BJ (cell line): ENCODE measurements at regions not wholly inside any gene's neighbourhood (a gene's known extent, or its start where the extent isn't known, plus 50 kb on each side); places are given as distances from the start of the nearest gene placed in this dataset.

Source experiments
- CTCF ChIA-PET: fragments of 350-600 bp; formaldehyde crosslinking; extraction: SDS; loops from one replicate; lab custom pipeline; 2021; ENCODE audit warnings: antibody characterized with exemption, inconsistent platforms; lab: Yijun Ruan, JAX
- POLR2A ChIA-PET: fragments of 300-600 bp; sonication (Branson Sonifier 250); formaldehyde crosslinking; extraction: SDS; loops from one replicate; lab custom pipeline; 2021; ENCODE audit warnings: antibody characterized with exemption; lab: Charles Lee
- DNase-seq: peaks from one replicate; pipeline ENCODE4 v3.0.0-alpha.2; 2011; ENCODE audit warnings: low read depth
- H3K27me3 ChIP-seq: 2 replicates; pipeline ENCODE4 v1.6.0; 2011; ENCODE audit warnings: low read length; ENCODE audit not compliant: control insufficient read depth, insufficient read depth
- H3K36me3 ChIP-seq: 2 replicates; pipeline ENCODE4 v1.5.1; 2011; ENCODE audit warnings: low read length; ENCODE audit not compliant: control insufficient read depth, insufficient read depth
- H3K4me3 ChIP-seq: 2 replicates; pipeline ENCODE4 v1.5.1; 2011; ENCODE audit warnings: low read depth, mild to moderate bottlenecking, control low read depth, low read length
- TF ChIP-seq, protein P1 (sequence below): IDR thresholded peaks from 2 replicates; pipeline ENCODE4 v1.5.1; 2011; ENCODE audit warnings: low read depth, mild to moderate bottlenecking, control low read depth, inconsistent platforms, low read length, moderate library complexity; ENCODE audit not compliant: insufficient read depth

DNA sequence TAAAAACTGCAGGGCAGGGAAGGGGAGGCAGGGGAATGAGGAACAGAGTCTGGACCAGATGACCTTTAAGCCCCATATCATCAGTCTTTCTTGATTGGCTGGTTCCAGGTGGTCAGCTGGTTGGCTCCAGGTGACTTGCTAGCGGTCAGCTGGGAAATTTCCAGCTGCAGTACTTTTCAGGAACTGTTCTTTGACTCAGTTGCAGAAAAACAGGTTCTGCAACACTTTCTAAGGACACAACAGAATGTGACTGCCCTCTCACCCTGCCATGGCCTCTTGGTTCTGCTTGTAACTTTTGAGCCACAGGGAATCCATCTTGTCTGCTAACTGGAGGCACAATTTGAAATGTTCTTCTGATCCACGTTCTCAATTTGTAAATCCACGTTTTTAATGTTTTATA, 278.3 kb upstream of the LRATD1 start:
- CTCF ChIA-PET, result no interaction called here
- DNase-seq, result no peak
- POLR2A ChIA-PET, result no interaction called here
- Histone ChIP-seq H3K36me3 (no peaks in the 10 kb centered on the region), H3K4me3 (no peak overlapping the region), H3K27me3 (no peaks in the 10 kb centered on the region)
- TF ChIP-seq, protein P1, sequence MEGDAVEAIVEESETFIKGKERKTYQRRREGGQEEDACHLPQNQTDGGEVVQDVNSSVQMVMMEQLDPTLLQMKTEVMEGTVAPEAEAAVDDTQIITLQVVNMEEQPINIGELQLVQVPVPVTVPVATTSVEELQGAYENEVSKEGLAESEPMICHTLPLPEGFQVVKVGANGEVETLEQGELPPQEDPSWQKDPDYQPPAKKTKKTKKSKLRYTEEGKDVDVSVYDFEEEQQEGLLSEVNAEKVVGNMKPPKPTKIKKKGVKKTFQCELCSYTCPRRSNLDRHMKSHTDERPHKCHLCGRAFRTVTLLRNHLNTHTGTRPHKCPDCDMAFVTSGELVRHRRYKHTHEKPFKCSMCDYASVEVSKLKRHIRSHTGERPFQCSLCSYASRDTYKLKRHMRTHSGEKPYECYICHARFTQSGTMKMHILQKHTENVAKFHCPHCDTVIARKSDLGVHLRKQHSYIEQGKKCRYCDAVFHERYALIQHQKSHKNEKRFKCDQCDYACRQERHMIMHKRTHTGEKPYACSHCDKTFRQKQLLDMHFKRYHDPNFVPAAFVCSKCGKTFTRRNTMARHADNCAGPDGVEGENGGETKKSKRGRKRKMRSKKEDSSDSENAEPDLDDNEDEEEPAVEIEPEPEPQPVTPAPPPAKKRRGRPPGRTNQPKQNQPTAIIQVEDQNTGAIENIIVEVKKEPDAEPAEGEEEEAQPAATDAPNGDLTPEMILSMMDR, result no peak

DNA sequence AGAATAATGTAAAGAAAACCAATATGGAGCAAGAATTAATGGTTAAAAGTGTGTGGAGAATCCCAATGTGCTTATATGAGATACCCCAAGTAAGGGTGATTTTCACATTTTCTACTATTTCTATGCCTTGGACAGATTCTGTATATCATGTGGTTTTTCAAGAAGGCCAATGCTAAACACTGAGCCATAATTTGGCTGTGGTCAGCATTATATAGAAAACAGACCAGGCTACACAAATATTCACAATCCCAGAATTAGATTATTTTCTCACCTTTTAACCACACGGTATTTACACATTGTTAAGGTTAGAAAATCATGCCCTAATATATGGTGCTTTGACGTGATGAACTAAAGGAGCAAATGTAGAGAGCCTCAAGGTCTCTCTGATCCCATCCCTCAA, 277.4 kb upstream of the LRATD1 start:
- POLR2A ChIA-PET, result no interaction called here
- CTCF ChIA-PET, result no interaction called here
- TF ChIP-seq, protein P1, result no peak

GRCh38 chr2:14358339-14358738, 274.2 kb upstream of the LRATD1 start:
- CTCF ChIA-PET, result no interaction called here
- POLR2A ChIA-PET, result no interaction called here
- Histone ChIP-seq H3K36me3 (no peaks in the 10 kb centered on the region), H3K4me3 (no peak overlapping the region), H3K27me3 (no peaks in the 10 kb centered on the region)
- no peak for DNase-seq
- TF ChIP-seq, protein P1, result no peak

More for the DNA sequence above, 277.4 kb upstream of the LRATD1 start:
- H3K4me3 ChIP-seq, result no peak overlapping the region
- DNase-seq, result no peak
- no peaks in the 10 kb centered on the region for H3K27me3 ChIP-seq
- H3K36me3 ChIP-seq, result no peaks in the 10 kb centered on the region

GRCh38 chr2:14358774-14359173, 273.7 kb upstream of the LRATD1 start:
- no peak overlapping the region for H3K4me3 ChIP-seq
- ChIA-PET CTCF (no interaction called here), POLR2A (no interaction called here)
- TF ChIP-seq, protein P1, result no peak
- no peak for DNase-seq
- no peaks in the 10 kb centered on the region for H3K27me3 ChIP-seq
- H3K36me3 ChIP-seq, result no peaks in the 10 kb centered on the region

- no peak for DNase-seq
- Histone ChIP-seq H3K4me3 (no peak overlapping the region), H3K36me3 (no peaks in the 10 kb centered on the region), H3K27me3 (no peaks in the 10 kb centered on the region)
- ChIA-PET CTCF (no interaction called here), POLR2A (no interaction called here)
- TF ChIP-seq, protein P1, result no peak
Observed at GRCh38 chr2:14363137-14363536, 269.4 kb upstream of the LRATD1 start.
